ENCODE measurements at regions not wholly inside any gene's neighbourhood (a gene's known extent, or its start where the extent isn't known, plus 50 kb on each side); places are given as distances from the start of the nearest gene placed in this dataset.

DNA sequence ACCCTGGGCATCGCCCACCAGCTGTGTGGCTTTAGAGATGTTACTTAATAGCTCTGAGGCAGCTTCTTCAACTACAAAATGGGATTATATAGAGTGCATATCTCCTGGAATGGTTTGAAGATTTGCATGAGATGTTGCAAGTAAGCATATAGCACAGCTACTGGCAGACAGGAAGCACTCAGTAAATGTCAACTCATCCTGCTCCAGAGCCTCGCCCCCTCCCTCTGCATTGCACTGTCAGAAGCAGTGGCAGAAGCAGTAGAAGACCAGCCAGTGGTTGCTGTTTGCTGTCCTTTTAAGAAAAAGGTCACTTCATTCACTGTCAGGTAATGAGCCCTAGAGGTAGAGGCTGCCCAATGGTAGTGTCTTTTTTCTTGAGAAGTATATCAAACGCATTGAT lies 180.0 kb upstream of the GHITM start:
- Histone ChIP-seq H3K9me3 (ENCODE audit: control insufficient read depth, insufficient read depth, low read length) (peaks cover 11% of the 10 kb centered on the region), H3K27ac (ENCODE audit: low read depth, low read length) (no peak overlapping the region), H3K4me3 (ENCODE audit: low read depth, low read length) (no peak overlapping the region), H3K27me3 (ENCODE audit: control insufficient read depth, insufficient read depth, low read length) (no peaks in the 10 kb centered on the region)
- no peak for DNase-seq (ENCODE audit: low read depth, low spot score)
- ChIA-PET CTCF (no interaction called here), POLR2A (no interaction called here)
- TF ChIP-seq, protein P1, sequence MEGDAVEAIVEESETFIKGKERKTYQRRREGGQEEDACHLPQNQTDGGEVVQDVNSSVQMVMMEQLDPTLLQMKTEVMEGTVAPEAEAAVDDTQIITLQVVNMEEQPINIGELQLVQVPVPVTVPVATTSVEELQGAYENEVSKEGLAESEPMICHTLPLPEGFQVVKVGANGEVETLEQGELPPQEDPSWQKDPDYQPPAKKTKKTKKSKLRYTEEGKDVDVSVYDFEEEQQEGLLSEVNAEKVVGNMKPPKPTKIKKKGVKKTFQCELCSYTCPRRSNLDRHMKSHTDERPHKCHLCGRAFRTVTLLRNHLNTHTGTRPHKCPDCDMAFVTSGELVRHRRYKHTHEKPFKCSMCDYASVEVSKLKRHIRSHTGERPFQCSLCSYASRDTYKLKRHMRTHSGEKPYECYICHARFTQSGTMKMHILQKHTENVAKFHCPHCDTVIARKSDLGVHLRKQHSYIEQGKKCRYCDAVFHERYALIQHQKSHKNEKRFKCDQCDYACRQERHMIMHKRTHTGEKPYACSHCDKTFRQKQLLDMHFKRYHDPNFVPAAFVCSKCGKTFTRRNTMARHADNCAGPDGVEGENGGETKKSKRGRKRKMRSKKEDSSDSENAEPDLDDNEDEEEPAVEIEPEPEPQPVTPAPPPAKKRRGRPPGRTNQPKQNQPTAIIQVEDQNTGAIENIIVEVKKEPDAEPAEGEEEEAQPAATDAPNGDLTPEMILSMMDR (IDR thresholded peaks at IDR 0.05; ENCODE audit: low read depth, low read length): no peak

DNA sequence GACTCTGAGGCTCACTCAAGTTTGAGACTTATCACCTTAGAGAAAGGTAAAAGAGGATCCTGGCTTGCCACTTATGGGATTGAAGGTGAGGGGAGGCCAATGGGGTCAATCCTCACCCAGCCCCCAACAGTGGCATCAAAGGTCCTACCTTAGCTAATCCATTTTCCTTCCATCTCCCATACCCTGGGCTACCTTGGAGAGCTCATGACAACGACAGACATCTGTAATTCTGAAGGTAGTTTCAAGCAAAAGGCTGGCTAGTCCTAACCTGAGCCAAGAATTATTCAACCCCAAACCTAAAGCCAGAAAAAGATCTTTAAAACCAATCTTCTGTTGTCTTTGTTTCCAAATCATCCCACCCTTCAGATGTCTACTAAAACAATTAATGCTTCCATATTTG lies 179.2 kb upstream of the GHITM start:
- no peak for DNase-seq (ENCODE audit: low read depth, low spot score)
- Histone ChIP-seq H3K9me3 (ENCODE audit: control insufficient read depth, insufficient read depth, low read length) (peaks cover 11% of the 10 kb centered on the region), H3K27ac (ENCODE audit: low read depth, low read length) (no peak overlapping the region), H3K27me3 (ENCODE audit: control insufficient read depth, insufficient read depth, low read length) (no peaks in the 10 kb centered on the region), H3K4me3 (ENCODE audit: low read depth, low read length) (no peak overlapping the region)
- TF ChIP-seq, protein P1 (IDR thresholded peaks at IDR 0.05; ENCODE audit: low read depth, low read length): no peak
- ChIA-PET POLR2A (no interaction called here), CTCF (no interaction called here)

DNA sequence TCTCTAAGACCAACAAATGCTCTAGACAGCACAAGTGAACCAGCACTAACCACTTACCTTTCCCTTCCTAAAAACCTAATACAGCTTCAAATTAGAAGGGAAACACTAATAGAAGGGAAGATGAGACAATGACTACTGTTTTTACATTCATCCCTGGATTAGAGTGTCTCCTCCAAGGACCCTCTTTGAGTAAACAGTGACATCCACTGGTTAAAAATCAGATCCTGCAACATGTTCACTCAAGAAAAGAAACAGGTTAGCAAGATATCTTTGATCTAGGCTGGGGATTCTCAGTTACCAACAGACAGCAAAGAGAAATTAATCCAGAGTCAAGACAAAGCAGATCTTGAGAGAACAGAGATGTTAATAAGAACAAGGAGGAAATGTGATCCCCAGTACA lies 177.7 kb upstream of the GHITM start:
- Histone ChIP-seq H3K27ac (ENCODE audit: low read depth, low read length) (no peak overlapping the region), H3K4me3 (ENCODE audit: low read depth, low read length) (no peak overlapping the region), H3K27me3 (ENCODE audit: control insufficient read depth, insufficient read depth, low read length) (no peaks in the 10 kb centered on the region), H3K9me3 (ENCODE audit: control insufficient read depth, insufficient read depth, low read length) (peaks cover 11% of the 10 kb centered on the region)
- DNase-seq (ENCODE audit: low read depth, low spot score): no peak
- ChIA-PET CTCF (interaction anchor here (0.6 kb wide), 1 partner anchor 157 kb away, joined by 3 read pairs; no protein-coding TSS in a partner anchor), POLR2A (no interaction called here)
- TF ChIP-seq, protein P1 (IDR thresholded peaks at IDR 0.05; ENCODE audit: low read depth, low read length): no peak

GRCh38 chr10:83963446-83963845 lies 175.9 kb upstream of the GHITM start:
- Histone ChIP-seq H3K27ac (ENCODE audit: low read depth, low read length) (no peak overlapping the region), H3K4me3 (ENCODE audit: low read depth, low read length) (no peak overlapping the region), H3K9me3 (ENCODE audit: control insufficient read depth, insufficient read depth, low read length) (no peaks in the 10 kb centered on the region; the same call in 1 of the 2 replicates), H3K27me3 (ENCODE audit: control insufficient read depth, insufficient read depth, low read length) (no peaks in the 10 kb centered on the region)
- POLR2A ChIA-PET: no interaction called here
- DNase-seq (ENCODE audit: low read depth, low spot score): no peak
- CTCF ChIA-PET: no interaction called here
- TF ChIP-seq, protein P1 (IDR thresholded peaks at IDR 0.05; ENCODE audit: low read depth, low read length): no peak

- Histone ChIP-seq H3K27ac (ENCODE audit: low read depth, low read length) (no peak overlapping the region), H3K4me3 (ENCODE audit: low read depth, low read length) (no peak overlapping the region), H3K9me3 (ENCODE audit: control insufficient read depth, insufficient read depth, low read length) (peaks cover 3% of the 10 kb centered on the region; the same call in 1 of the 2 replicates), H3K27me3 (ENCODE audit: control insufficient read depth, insufficient read depth, low read length) (no peaks in the 10 kb centered on the region)
- no peak for DNase-seq (ENCODE audit: low read depth, low spot score)
- ChIA-PET CTCF (no interaction called here), POLR2A (no interaction called here)
- TF ChIP-seq, protein P1 (IDR thresholded peaks at IDR 0.05; ENCODE audit: low read depth, low read length): no peak
Measured at GRCh38 chr10:83965473-83965872, 173.8 kb upstream of the GHITM start.
